Medulla oblongata (tissue), 1 donor: ENCODE measurements at regions not wholly inside any gene's neighbourhood (a gene's known extent, or its start where the extent isn't known, plus 50 kb on each side); places are given as distances from the start of the nearest gene placed in this dataset.
"Not testable (repeated sequence)": the region's sequence is repeated elsewhere in the genome, so short reads cannot be mapped to it uniquely, and the experiment has no call there.

Source experiments
- DNase-seq: peaks from one replicate; pipeline ENCODE4 v3.0.0-alpha.2; 2015; ENCODE audit errors: extremely low spot score

- DNase-seq = no peak
Observed at GRCh38 chr2:175418224-175418835, 236.8 kb upstream of the ATP5MC3 start.

GRCh38 chr2:175414882-175415487 lies 233.5 kb upstream of the ATP5MC3 start:
- peak; percentile 61 for DNase-seq

DNA sequence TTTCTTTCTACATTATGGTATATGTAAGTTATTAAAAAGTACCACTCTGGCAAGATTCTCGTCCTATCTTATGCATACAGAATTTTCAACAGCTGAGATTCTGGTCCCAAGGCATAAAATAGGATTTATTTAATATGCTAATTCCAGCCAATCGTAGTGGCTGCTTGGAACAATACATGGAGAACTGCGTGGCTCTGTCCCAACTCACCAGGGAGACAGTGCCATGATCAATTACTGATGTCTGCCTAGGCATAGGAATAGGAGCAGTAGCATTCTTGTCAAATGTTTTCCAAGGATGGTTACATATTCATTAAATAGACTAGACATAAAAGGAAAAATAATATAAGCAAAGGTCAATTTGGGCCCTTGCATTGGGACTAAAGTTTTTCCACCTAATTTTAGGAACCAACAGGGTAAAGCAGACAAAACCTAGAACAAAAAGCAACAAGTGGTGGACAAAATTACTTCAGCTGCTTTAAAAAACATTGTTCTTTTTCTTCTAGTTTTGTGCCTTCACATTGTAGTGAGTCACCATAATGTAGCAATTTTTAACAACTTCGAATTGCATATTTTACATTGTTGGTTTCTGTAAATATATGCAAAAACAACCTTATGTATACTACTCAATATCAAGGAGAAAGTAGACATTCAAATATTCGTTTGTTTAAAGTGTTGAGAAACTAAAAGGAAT lies 232.8 kb upstream of the ATP5MC3 start:
- DNase-seq = no peak

DNA sequence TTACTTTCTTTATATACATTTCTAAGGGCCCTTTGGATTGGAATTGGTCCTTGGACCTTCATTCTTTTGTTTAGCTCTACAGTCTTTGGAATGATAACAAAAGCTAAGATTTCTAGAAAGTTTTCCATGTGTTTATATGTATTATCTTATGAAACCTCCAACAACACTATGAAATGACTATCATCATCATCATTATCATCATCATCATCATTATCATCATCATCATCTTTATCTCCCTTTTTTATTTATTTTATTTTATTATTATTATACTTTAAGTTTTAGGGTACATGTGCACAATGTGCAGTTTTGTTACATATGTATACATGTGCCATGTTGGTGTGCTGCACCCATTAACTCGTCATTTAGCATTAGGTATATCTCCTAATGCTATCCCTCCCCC lies 229.4 kb upstream of the ATP5MC3 start:
- not testable (repeated sequence) for DNase-seq

- no peak for DNase-seq
Observed at GRCh38 chr2:175404839-175405238, 223.3 kb upstream of the ATP5MC3 start.

DNA sequence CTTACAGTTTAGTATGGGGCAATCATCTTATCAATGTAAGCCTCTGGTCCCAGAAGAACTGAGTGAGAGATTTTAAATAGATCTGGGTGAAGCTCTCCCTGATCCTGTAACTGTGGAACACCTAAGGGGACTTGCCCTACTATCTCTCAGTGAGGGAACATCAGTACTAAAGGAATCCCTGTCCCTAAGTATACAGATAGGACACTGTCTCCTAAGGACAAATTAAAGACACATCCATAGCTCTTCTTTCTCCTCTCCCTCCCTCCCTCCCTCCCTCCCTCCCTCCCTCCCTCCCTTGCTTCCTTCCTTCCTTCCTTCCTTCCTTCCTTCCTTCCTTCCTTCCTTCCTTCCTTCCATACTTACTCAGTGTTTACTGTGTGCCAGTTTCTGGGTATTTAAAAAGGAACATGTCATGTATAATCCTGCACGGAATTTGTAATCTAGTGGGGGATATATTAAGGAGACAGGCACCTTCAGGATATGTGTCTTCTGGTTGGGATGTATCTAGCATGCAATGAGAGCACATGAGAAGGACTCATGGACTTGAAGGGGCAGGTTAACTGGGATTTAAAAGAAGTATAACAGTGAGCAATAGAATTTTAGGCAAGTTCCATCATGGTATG lies 222.2 kb upstream of the ATP5MC3 start:
- DNase-seq = no peak

DNA sequence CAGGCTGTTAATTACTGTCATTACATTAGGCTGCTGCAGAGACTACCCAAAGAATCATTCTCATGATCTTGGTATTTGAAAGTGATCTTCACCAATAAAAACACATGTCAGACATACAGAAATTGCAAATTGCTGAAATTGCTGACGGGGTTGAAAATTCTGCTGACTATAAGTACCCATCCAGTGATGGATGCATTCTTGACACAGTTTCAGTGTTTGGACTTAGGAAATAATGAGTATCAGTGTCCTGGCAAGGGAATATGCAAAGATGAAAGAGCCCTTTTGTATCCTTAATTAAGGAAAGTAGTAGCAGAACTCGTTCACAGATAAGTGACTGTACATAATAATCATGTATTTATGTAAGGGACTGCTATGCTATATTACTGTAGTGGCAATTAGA lies 221.1 kb upstream of the ATP5MC3 start:
- DNase-seq = no peak

DNA sequence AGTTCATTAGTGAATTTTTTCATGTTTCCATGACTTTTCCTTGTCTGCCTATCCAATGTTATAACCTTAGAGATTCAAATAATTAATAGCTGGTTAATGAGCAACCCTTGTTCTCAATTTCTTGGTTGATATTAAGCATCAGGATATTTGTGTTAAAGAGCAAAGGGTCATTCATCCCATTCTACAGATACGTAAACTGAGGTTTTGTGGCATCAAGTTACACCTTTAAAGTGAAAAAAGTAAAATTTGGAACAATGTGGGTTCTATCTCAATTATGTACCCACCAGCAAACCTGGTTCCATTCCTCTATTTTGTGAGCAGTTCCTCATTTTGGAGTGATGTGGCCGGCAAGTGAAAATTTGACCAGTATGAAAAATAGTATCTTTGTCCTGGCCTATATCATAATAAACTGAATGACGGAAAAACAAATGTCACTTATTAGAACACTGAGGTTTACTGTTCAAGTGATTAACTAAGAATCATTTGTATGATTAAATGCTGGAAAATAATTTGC lies 220.5 kb upstream of the ATP5MC3 start:
- DNase-seq = no peak

DNA sequence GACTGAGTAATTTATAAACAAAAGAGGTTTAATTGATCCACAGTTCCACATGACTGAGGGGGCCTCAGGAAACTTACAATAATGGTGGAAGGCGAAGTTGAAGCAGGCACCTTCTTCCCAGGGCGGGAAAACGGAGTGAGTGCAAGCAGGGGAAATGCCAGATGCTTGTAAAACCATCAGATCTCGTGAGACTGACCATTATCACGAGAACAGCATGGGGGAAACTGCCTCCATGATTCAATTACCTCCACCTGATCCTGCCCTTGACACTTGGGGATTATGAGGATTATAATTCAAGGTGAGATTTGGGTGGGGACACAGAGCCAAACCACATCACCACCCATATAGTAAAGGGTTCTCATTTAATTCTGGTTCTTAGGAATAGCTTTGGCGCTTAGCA lies 219.5 kb upstream of the ATP5MC3 start:
- DNase-seq = no peak

DNA sequence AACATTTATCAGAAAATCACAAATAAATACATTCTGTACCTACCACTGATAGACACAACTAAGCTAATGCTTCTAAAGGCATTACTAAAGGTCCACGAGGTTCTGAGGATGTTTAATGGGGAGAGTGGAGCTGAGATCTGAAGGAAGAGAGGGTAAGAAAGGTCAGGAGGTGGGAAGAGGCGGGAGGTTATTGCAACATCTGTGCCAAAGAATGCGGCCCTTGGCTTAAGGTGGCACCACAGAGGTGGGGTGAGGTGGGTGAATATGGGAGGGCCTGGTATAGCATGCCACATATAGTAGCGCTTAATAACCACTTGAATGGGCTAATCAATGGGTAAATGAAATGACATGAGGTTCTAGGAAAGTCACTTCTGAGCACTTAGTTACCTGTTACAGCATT lies 217.8 kb upstream of the ATP5MC3 start:
- DNase-seq = no peak

DNA sequence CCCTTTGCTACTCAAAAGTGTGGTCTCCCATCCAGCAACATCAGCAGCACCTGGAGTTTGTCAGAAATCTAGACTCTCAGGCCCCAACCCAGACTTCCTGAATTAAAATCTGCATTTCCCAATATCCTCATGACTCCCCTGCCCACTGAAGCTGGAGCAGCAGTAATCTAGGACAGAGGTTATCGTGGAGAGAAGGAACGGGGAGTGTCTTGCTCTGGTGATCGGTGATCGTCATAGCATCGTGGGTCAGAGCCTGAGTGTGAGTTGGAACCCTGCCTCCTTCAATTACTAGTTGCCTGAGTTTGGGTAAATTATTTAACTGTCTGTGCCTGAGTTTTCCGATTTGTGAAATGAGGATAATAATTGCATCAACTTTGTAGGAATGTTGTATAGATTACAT lies 217.3 kb upstream of the ATP5MC3 start:
- no peak for DNase-seq

GRCh38 chr2:175396696-175397095 lies 215.2 kb upstream of the ATP5MC3 start:
- no peak for DNase-seq

DNA sequence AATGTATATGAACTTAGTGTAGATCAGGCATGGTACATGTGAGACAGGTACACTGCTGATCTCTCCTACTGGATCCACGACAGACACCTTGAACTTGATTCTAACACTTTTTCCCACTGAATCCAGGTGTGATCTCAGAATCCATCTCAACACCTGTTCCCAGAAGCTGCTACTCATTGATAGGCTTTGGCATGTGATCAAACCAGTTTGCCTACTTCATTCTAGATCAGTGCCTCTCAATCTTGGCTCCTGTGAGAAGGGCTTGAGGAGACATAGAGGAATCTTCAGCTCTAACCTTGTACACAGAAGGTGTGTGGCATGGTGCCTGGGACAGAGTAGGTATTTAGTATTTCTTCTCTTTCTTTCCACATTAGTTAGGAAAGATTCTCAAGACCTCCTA lies 212.3 kb upstream of the ATP5MC3 start:
- DNase-seq = no peak

GRCh38 chr2:175383286-175383685 lies 201.8 kb upstream of the ATP5MC3 start:
- DNase-seq = no peak

GRCh38 chr2:175373729-175374128 lies 192.2 kb upstream of the ATP5MC3 start:
- DNase-seq = no peak

GRCh38 chr2:175372704-175373701 lies 191.5 kb upstream of the ATP5MC3 start:
- no peak for DNase-seq

DNA sequence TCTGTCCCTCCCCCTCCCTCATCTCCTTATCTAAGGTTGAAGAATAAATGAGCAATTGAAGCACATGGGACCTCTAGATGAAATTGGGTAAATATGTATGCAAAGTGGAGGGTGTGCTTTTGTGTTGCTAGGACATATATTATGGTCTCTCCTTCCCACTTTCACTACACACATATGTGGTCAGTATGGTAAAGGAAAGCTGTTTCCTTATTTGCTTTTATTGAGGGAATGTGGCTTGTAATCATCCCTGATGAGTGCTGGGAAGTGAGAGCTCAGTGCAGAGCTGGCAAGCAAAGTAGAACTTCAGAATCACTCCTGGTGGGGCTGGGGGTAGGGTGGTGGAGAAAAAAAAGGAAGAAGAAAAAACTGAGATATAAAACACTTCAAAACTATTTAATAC lies 189.9 kb upstream of the ATP5MC3 start:
- DNase-seq = no peak

DNA sequence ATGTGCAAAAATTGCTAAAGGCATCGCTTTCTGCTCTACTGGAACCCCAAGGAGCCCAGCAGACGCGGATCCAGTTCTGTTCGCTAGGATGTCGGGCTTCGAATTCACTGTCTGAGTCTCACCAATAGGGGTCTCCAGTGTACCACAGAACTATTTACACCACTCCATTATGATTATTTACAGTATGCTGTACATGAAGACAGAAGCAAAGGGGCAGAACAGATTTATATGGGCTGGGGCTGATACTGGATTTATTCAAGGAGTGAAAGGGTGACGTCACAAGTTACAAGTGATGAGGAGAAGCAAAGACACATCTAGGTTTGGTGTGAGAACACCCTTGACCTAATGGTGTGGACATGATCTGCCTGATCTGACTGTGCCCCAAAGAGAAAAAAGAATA lies 185.3 kb upstream of the ATP5MC3 start:
- DNase-seq = peak; percentile 49

DNA sequence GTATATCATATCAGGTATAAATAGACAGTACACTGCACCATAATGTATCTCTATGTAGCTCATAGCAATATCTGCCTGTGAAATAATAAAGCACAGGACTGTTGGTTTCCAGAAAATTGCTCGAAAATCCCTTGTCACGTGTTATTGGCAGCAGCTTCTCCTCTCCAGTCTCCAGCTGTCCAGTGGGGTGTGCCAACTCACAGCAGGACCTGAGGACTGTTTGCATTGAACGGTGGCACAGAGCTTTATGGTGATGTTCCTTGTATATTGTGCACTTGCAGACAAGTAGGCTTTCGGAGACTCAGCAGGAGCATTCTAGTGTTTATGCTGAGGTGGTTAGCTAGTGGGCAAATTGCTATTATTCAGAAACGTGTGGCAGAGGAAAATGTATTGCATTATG lies 182.2 kb upstream of the ATP5MC3 start:
- DNase-seq = no peak

DNA sequence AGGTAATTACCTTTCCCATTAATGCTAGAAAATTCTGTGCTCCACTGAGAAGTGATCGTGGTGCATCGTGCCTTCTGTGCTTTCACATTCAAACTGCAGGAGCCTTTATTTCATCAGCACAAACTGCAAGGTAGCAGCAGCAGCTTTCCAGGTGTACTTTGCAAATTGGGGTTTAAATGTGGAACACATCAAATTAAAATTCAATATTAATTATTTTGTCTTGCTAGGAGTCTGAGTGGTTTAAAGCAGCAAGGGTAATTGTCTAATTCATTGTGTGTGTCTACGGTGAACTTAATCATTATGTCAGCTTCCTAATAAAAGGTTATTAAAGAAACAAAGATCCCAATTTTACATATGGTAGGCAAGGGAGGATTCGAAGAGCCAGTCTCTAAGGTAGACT lies 180.8 kb upstream of the ATP5MC3 start:
- DNase-seq = no peak

GRCh38 chr2:175359710-175360109 lies 178.2 kb upstream of the ATP5MC3 start:
- no peak for DNase-seq
